ENCODE measurements at regions not wholly inside any gene's neighbourhood (a gene's known extent, or its start where the extent isn't known, plus 50 kb on each side); places are given as distances from the start of the nearest gene placed in this dataset.

GRCh38 chr2:190765386-190766173 is 115.0 kb upstream of the GLS start:
- Mint-ChIP-seq H3K27me3 (ENCODE audit: insufficient read depth) (no peaks in the 10 kb centered on the region), H3K4me3 (no peak overlapping the region), H3K27ac (no peak overlapping the region), H3K9me3 (no peaks in the 10 kb centered on the region), H3K4me1 (ENCODE audit: low read depth) (peaks cover 39% of the 10 kb centered on the region), H3K36me3 (ENCODE audit: low read depth) (no peaks in the 10 kb centered on the region)
- DNase-seq, result peak; percentile 89
- no peak for TF ChIP-seq CTCF (IDR thresholded peaks at IDR 0.05)

GRCh38 chr2:190766174-190766572 is 114.4 kb upstream of the GLS start:
- DNase-seq, result no peak
- no peak overlapping the region for H3K27ac Mint-ChIP-seq
- H3K4me1 Mint-ChIP-seq (ENCODE audit: low read depth), result peaks cover 38% of the 10 kb centered on the region
- no peak overlapping the region for H3K4me3 Mint-ChIP-seq
- no peak for TF ChIP-seq CTCF (IDR thresholded peaks at IDR 0.05)
- no peaks in the 10 kb centered on the region for H3K27me3 Mint-ChIP-seq (ENCODE audit: insufficient read depth)
- no peaks in the 10 kb centered on the region for H3K9me3 Mint-ChIP-seq
- no peaks in the 10 kb centered on the region for H3K36me3 Mint-ChIP-seq (ENCODE audit: low read depth)

GRCh38 chr2:190766595-190766994 is 114.0 kb upstream of the GLS start:
- H3K27ac Mint-ChIP-seq, result no peak overlapping the region
- no peaks in the 10 kb centered on the region for H3K36me3 Mint-ChIP-seq (ENCODE audit: low read depth)
- no peak for TF ChIP-seq CTCF (IDR thresholded peaks at IDR 0.05)
- H3K4me3 Mint-ChIP-seq, result no peak overlapping the region
- no peaks in the 10 kb centered on the region for H3K27me3 Mint-ChIP-seq (ENCODE audit: insufficient read depth)
- H3K9me3 Mint-ChIP-seq, result no peaks in the 10 kb centered on the region
- peaks cover 38% of the 10 kb centered on the region for H3K4me1 Mint-ChIP-seq (ENCODE audit: low read depth)
- no peak for DNase-seq

GRCh38 chr2:190767821-190768220 is 112.8 kb upstream of the GLS start:
- H3K36me3 Mint-ChIP-seq (ENCODE audit: low read depth), result no peaks in the 10 kb centered on the region
- H3K4me1 Mint-ChIP-seq (ENCODE audit: low read depth), result peaks cover 38% of the 10 kb centered on the region
- H3K27ac Mint-ChIP-seq, result no peak overlapping the region
- no peak for DNase-seq
- no peaks in the 10 kb centered on the region for H3K9me3 Mint-ChIP-seq
- TF ChIP-seq CTCF (IDR thresholded peaks at IDR 0.05), result no peak
- H3K4me3 Mint-ChIP-seq, result no peak overlapping the region
- no peaks in the 10 kb centered on the region; the same call in 1 of the 2 replicates for H3K27me3 Mint-ChIP-seq (ENCODE audit: insufficient read depth)

- Mint-ChIP-seq H3K4me1 (ENCODE audit: low read depth) (peaks cover 27% of the 10 kb centered on the region), H3K4me3 (no peak overlapping the region), H3K9me3 (peaks cover 4% of the 10 kb centered on the region; the same call in 1 of the 2 replicates), H3K27me3 (ENCODE audit: insufficient read depth) (no peaks in the 10 kb centered on the region; the same call in 1 of the 2 replicates), H3K27ac (no peak overlapping the region), H3K36me3 (ENCODE audit: low read depth) (no peaks in the 10 kb centered on the region)
- no peak for DNase-seq
- no peak for TF ChIP-seq CTCF (IDR thresholded peaks at IDR 0.05)
Measured at GRCh38 chr2:190769258-190769657, 111.4 kb upstream of the GLS start.
